Fibroblast of lung (primary cell): ENCODE measurements at regions not wholly inside any gene's neighbourhood (a gene's known extent, or its start where the extent isn't known, plus 50 kb on each side); places are given as distances from the start of the nearest gene placed in this dataset.

Source experiments
- DNase-seq, 2 donors: peaks; one replicate each; pipeline versions ENCODE4 v3.0.0 to v3.0.0-alpha.2; 2010; ENCODE audit warnings: low read depth in 2 of 2
- H2AFZ ChIP-seq: 2 replicates; pipeline ENCODE4 v1.5.1; 2012; ENCODE audit warnings: low read length, control low read depth, inconsistent platforms
- H3K27ac ChIP-seq: 2 replicates; pipeline ENCODE4 v1.5.1; 2011; ENCODE audit warnings: low read length, control low read depth; ENCODE audit not compliant: insufficient read depth
- H3K27me3 ChIP-seq: 2 replicates; pipeline ENCODE4 v1.5.1; 2011; ENCODE audit warnings: mild to moderate bottlenecking, low read length; ENCODE audit not compliant: control insufficient read depth, insufficient read depth
- H3K36me3 ChIP-seq: 2 replicates; pipeline ENCODE4 v1.5.1; 2011; ENCODE audit warnings: low read length; ENCODE audit not compliant: control insufficient read depth, insufficient read depth
- H3K4me1 ChIP-seq: 2 replicates; pipeline ENCODE4 v1.5.1; 2011; ENCODE audit warnings: low read length; ENCODE audit not compliant: control insufficient read depth, insufficient read depth; ENCODE audit errors: extremely low read depth
- H3K4me2 ChIP-seq: 2 replicates; pipeline ENCODE4 v1.5.1; 2011; ENCODE audit warnings: low read length, control low read depth; ENCODE audit not compliant: insufficient read depth; ENCODE audit errors: extremely low read depth
- H3K4me3 ChIP-seq, 4 experiments: fragments of 200-600 bp in 1 of 4; sonication (generic) in 1 of 4; replicated peaks in 1 of 4; 2 replicates each; pipeline ENCODE4 v1.5.1; 2011 to 2016; ENCODE audit warnings: low read length in 4 of 4, low read depth in 3 of 4, mild to moderate bottlenecking in 3 of 4, control low read depth in 2 of 4, inconsistent platforms in 1 of 4, mixed read lengths in 1 of 4; ENCODE audit not compliant: insufficient read depth in 1 of 4; ENCODE audit errors: control extremely low read depth in 1 of 4
- H3K79me2 ChIP-seq: 2 replicates; pipeline ENCODE4 v1.5.1; 2012; ENCODE audit warnings: mild to moderate bottlenecking, low read length, inconsistent platforms; ENCODE audit not compliant: control insufficient read depth, insufficient read depth
- H3K9ac ChIP-seq: 2 replicates; pipeline ENCODE4 v1.5.1; 2011; ENCODE audit warnings: mild to moderate bottlenecking, low read length, control low read depth; ENCODE audit not compliant: insufficient read depth
- H3K9me3 ChIP-seq: 2 replicates; pipeline ENCODE4 v1.5.1; 2012; ENCODE audit warnings: low read depth, low read length; ENCODE audit not compliant: control insufficient read depth, insufficient read depth
- H4K20me1 ChIP-seq: 2 replicates; pipeline ENCODE4 v1.5.1; 2011; ENCODE audit warnings: low read length; ENCODE audit not compliant: control insufficient read depth, insufficient read depth; ENCODE audit errors: extremely low read depth
- EZH2 ChIP-seq: IDR thresholded peaks from 2 replicates; pipeline ENCODE4 v1.5.1; 2012; ENCODE audit warnings: low read length, control low read depth, mild to moderate bottlenecking; ENCODE audit errors: missing control alignments
- TF ChIP-seq, protein P1 (sequence below), 2 donors: IDR thresholded peaks in 1 of 2; conservative IDR thresholded peaks in 1 of 2; 1 replicate in 1 of 2; 2 replicates in 1 of 2; pipeline ENCODE4 v1.5.1; 2011 to 2012; ENCODE audit warnings: low read length in 2 of 2, control low read depth in 1 of 2, inconsistent platforms in 1 of 2, low read depth in 1 of 2, mild to moderate bottlenecking in 1 of 2

DNA sequence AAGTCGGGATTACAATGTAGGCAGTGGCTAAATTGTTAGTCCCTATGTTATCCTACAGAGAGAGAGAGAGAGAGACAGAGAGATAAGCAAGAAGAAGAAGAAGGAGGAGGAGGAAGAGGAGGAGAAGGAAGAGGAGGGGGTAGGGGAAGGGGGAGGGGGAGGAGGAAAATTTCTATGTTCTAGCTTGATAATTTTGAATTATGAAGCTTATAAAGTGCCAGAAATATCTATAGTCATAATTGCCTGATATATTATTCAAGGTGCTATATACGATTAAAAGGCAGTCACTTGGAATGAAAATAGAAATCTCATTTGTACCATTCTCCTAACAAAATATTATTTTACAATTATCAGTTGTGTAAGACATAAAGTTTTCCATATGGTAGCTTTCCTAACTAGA, 122.4 kb upstream of the PRR32 start:
- Histone ChIP-seq H4K20me1 (no peaks in the 10 kb centered on the region), H3K4me3 (no peak overlapping the region), H3K79me2 (no peaks in the 10 kb centered on the region), H2AFZ (no peak overlapping the region), H3K36me3 (no peaks in the 10 kb centered on the region), H3K27ac (no peak overlapping the region), H3K27me3 (no peaks in the 10 kb centered on the region), H3K4me1 (no peaks in the 10 kb centered on the region), H3K9ac (no peak overlapping the region), H3K9me3 (no peaks in the 10 kb centered on the region), H3K4me2 (no peak overlapping the region)
- TF ChIP-seq EZH2: no peak
- TF ChIP-seq, protein P1, sequence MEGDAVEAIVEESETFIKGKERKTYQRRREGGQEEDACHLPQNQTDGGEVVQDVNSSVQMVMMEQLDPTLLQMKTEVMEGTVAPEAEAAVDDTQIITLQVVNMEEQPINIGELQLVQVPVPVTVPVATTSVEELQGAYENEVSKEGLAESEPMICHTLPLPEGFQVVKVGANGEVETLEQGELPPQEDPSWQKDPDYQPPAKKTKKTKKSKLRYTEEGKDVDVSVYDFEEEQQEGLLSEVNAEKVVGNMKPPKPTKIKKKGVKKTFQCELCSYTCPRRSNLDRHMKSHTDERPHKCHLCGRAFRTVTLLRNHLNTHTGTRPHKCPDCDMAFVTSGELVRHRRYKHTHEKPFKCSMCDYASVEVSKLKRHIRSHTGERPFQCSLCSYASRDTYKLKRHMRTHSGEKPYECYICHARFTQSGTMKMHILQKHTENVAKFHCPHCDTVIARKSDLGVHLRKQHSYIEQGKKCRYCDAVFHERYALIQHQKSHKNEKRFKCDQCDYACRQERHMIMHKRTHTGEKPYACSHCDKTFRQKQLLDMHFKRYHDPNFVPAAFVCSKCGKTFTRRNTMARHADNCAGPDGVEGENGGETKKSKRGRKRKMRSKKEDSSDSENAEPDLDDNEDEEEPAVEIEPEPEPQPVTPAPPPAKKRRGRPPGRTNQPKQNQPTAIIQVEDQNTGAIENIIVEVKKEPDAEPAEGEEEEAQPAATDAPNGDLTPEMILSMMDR (conservative IDR thresholded peaks at IDR 0.05 in 1 of 2, IDR thresholded peaks at IDR 0.05 in 1 of 2; ENCODE audit: low read depth in 1 of 2, low read length in 2 of 2): no peak
- no peak for DNase-seq

DNA sequence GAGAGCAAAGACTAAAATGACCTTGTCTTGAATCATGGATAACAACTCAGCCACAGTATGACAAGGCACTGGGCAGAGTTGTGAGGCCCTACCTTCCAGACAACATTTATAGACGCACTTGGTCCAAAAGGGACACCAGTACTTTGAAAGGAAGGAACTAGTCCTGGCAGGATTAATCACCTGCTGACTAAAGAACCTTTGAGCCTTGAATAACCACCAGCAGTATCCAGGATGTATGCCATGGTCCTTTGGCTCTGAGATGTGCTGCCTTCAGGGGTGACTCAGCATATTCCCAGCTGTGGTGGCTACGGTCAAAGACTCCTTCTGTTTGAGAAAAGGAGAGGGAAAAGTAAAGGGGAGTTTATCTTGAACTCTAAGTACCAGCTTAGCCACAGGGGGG, 118.1 kb upstream of the PRR32 start:
- Histone ChIP-seq H3K4me3 (no peak overlapping the region), H3K36me3 (no peaks in the 10 kb centered on the region), H3K9me3 (no peaks in the 10 kb centered on the region), H3K9ac (no peak overlapping the region), H3K4me1 (no peaks in the 10 kb centered on the region), H3K79me2 (no peaks in the 10 kb centered on the region), H3K27ac (no peak overlapping the region), H3K4me2 (no peak overlapping the region), H3K27me3 (no peaks in the 10 kb centered on the region), H2AFZ (no peak overlapping the region), H4K20me1 (no peaks in the 10 kb centered on the region)
- DNase-seq: no peak
- TF ChIP-seq, protein P1 (conservative IDR thresholded peaks at IDR 0.05 in 1 of 2, IDR thresholded peaks at IDR 0.05 in 1 of 2; ENCODE audit: low read depth in 1 of 2, low read length in 2 of 2): no peak
- no peak for TF ChIP-seq EZH2

DNA sequence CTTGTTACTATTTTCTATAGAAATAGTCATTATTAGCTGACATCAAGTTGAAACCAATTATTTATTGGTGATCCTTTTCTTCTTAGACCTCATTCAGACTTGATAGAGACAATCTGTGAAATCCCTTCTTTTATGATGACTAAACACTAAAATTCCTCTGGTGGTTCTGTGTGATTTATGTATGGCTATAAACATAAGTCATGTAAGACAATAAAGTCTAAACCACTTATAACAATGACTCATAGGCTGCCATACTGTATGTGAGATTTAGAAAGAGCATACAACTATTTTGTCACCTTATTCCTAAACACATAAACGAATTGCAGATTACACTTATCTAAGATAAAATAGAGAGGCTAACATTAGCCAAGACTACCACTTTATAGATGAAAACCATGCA, 101.1 kb upstream of the PRR32 start:
- no peaks in the 10 kb centered on the region for H3K27me3 ChIP-seq
- no peak for TF ChIP-seq EZH2
- TF ChIP-seq, protein P1 (conservative IDR thresholded peaks at IDR 0.05 in 1 of 2, IDR thresholded peaks at IDR 0.05 in 1 of 2; ENCODE audit: low read depth in 1 of 2, low read length in 2 of 2): no peak
- no peak overlapping the region for H2AFZ ChIP-seq
- H3K4me1 ChIP-seq: no peaks in the 10 kb centered on the region
- H4K20me1 ChIP-seq: no peaks in the 10 kb centered on the region
- no peak overlapping the region for H3K4me3 ChIP-seq
- no peak overlapping the region for H3K9ac ChIP-seq
- no peaks in the 10 kb centered on the region for H3K9me3 ChIP-seq
- no peak for DNase-seq
- no peaks in the 10 kb centered on the region for H3K79me2 ChIP-seq
- H3K27ac ChIP-seq: no peak overlapping the region
- no peaks in the 10 kb centered on the region for H3K36me3 ChIP-seq
- H3K4me2 ChIP-seq: no peak overlapping the region
